ENCODE measurements at regions not wholly inside any gene's neighbourhood (a gene's known extent, or its start where the extent isn't known, plus 50 kb on each side); places are given as distances from the start of the nearest gene placed in this dataset.

- no peak for TF ChIP-seq POLR2A (IDR thresholded peaks at IDR 0.05)
- TF ChIP-seq CTCF (IDR thresholded peaks at IDR 0.05): no peak
- no peak for TF ChIP-seq EP300 (IDR thresholded peaks at IDR 0.05)
- no peak for TF ChIP-seq POLR2AphosphoS5 (IDR thresholded peaks at IDR 0.05)
Measured at GRCh38 chr1:200474633-200475032, 64.8 kb upstream of the ZNF281 start.

Measured in stomach (tissue), 4 donors.